GM19455 (cell line): ENCODE measurements at regions not wholly inside any gene's neighbourhood (a gene's known extent, or its start where the extent isn't known, plus 50 kb on each side); places are given as distances from the start of the nearest gene placed in this dataset.

Experiments used
- ATAC-seq: cut with Tn5 transposase; IDR thresholded peaks from one replicate; pipeline ENCODE4 v1.9.1; 2021; ENCODE audit not compliant: unreplicated experiment

- ATAC-seq, result no peak
These were observed 75.8 kb downstream of the CCDC34 start for GRCh38 chr11:27287205-27287604.

- ATAC-seq, result no peak
These were observed 77.3 kb downstream of the CCDC34 start for GRCh38 chr11:27285761-27286160.

- no peak for ATAC-seq
These were observed 80.2 kb downstream of the CCDC34 start for GRCh38 chr11:27282806-27283205.

GRCh38 chr11:27281740-27282590 lies 81.0 kb downstream of the CCDC34 start:
- ATAC-seq, result no peak

- no peak for ATAC-seq
These were observed 81.7 kb downstream of the CCDC34 start for GRCh38 chr11:27281276-27281675.

GRCh38 chr11:27280140-27280539 lies 82.9 kb downstream of the CCDC34 start:
- ATAC-seq, result no peak

GRCh38 chr11:27279460-27279859 lies 83.6 kb downstream of the CCDC34 start:
- no peak for ATAC-seq

- no peak for ATAC-seq
These were observed 85.2 kb downstream of the CCDC34 start for GRCh38 chr11:27277843-27278242.

GRCh38 chr11:27276141-27276540 lies 86.9 kb downstream of the CCDC34 start:
- ATAC-seq, result no peak

- ATAC-seq, result no peak
These were observed 88.1 kb downstream of the CCDC34 start for GRCh38 chr11:27274854-27275395.

- ATAC-seq, result no peak
These were observed 96.9 kb downstream of the CCDC34 start for GRCh38 chr11:27266125-27266524.

GRCh38 chr11:27263986-27264385 lies 99.0 kb downstream of the CCDC34 start:
- ATAC-seq, result no peak

- ATAC-seq, result no peak
These were observed 100.0 kb downstream of the CCDC34 start for GRCh38 chr11:27263046-27263445.

GRCh38 chr11:27255447-27255828 lies 107.6 kb downstream of the CCDC34 start:
- ATAC-seq, result no peak

GRCh38 chr11:27254744-27255446 lies 108.1 kb downstream of the CCDC34 start:
- ATAC-seq, result no peak

- no peak for ATAC-seq
These were observed 109.8 kb downstream of the CCDC34 start for GRCh38 chr11:27253224-27253623.

GRCh38 chr11:27250867-27251665 lies 111.9 kb downstream of the CCDC34 start:
- no peak for ATAC-seq

GRCh38 chr11:27248576-27249509 lies 114.2 kb downstream of the CCDC34 start:
- ATAC-seq, result no peak

GRCh38 chr11:27247660-27248059 lies 115.4 kb downstream of the CCDC34 start:
- no peak for ATAC-seq

- no peak for ATAC-seq
These were observed 116.1 kb downstream of the CCDC34 start for GRCh38 chr11:27246925-27247324.
